ENCODE measurements at regions not wholly inside any gene's neighbourhood (a gene's known extent, or its start where the extent isn't known, plus 50 kb on each side); places are given as distances from the start of the nearest gene placed in this dataset.

GRCh38 chr5:75975496-75975895, 107.7 kb upstream of the SV2C start:
- no peak overlapping the region for H3K4me3 ChIP-seq (ENCODE audit: low read length)
- H3K27ac Mint-ChIP-seq, result no peak overlapping the region
- ATAC-seq, result no peak
- peaks cover 8 to 33% (median 27%) of the 10 kb centered on the region in 5 donors for H3K27me3 Mint-ChIP-seq
- DNase-seq, result no peak
- CTCF ChIA-PET, result no interaction called here
- H3K36me3 Mint-ChIP-seq, result no peaks in the 10 kb centered on the region
- intact Hi-C loops (cut with micrococcal nuclease), result no loop called here
- H3K27ac ChIP-seq (ENCODE audit: low read depth, low read length), result no peak overlapping the region
- POLR2A ChIA-PET, result no interaction called here
- no peaks in the 10 kb centered on the region for H3K4me1 Mint-ChIP-seq
- peaks cover 0 to 10% (median 4%) of the 10 kb centered on the region in 11 donors for H3K9me3 Mint-ChIP-seq
- no peak overlapping the region for H3K4me3 Mint-ChIP-seq
- H3K36me3 ChIP-seq (ENCODE audit: control insufficient read depth in 2 of 3, insufficient read depth in 3 of 3, low read length in 3 of 3), result no peaks in the 10 kb centered on the region
- H3K27me3 ChIP-seq (ENCODE audit: control insufficient read depth in 2 of 2, insufficient read depth in 2 of 2, low read length in 2 of 2), result no peaks in the 10 kb centered on the region
- H3K4me1 ChIP-seq (ENCODE audit: control insufficient read depth in 2 of 2, insufficient read depth in 2 of 2, low read length in 2 of 2), result no peaks in the 10 kb centered on the region
- H3K9me3 ChIP-seq (ENCODE audit: control insufficient read depth in 2 of 3, low read length in 3 of 3), result no peaks in the 10 kb centered on the region

- H3K4me1 ChIP-seq (ENCODE audit: control insufficient read depth in 2 of 2, insufficient read depth in 2 of 2, low read length in 2 of 2), result no peaks in the 10 kb centered on the region
- POLR2A ChIA-PET, result no interaction called here
- CTCF ChIA-PET, result no interaction called here
- Mint-ChIP-seq H3K4me1 (peaks cover 0 to 4% (median 0%) of the 10 kb centered on the region in 7 donors), H3K27ac (no peak overlapping the region), H3K4me3 (no peak overlapping the region), H3K9me3 (peaks cover 4 to 23% (median 12%) of the 10 kb centered on the region in 11 donors), H3K27me3 (peaks cover 8 to 47% (median 25%) of the 10 kb centered on the region in 5 donors), H3K36me3 (peaks cover 0 to 6% (median 0%) of the 10 kb centered on the region in 5 donors)
- intact Hi-C loops (cut with micrococcal nuclease), result no loop called here
- peaks cover 0 to 5% of the 10 kb centered on the region in 2 donors for H3K27me3 ChIP-seq (ENCODE audit: control insufficient read depth in 2 of 2, insufficient read depth in 2 of 2, low read length in 2 of 2)
- H3K27ac ChIP-seq (ENCODE audit: low read depth, low read length), result no peak overlapping the region
- DNase-seq (no peak), ATAC-seq (no peak)
- no peak overlapping the region for H3K4me3 ChIP-seq (ENCODE audit: low read length)
- H3K36me3 ChIP-seq (ENCODE audit: control insufficient read depth in 2 of 3, insufficient read depth in 3 of 3, low read length in 3 of 3), result no peaks in the 10 kb centered on the region
- no peaks in the 10 kb centered on the region for H3K9me3 ChIP-seq (ENCODE audit: control insufficient read depth in 2 of 3, low read length in 3 of 3)
Measured at GRCh38 chr5:75965292-75965691, 117.9 kb upstream of the SV2C start.

- Mint-ChIP-seq H3K4me3 (no peak overlapping the region), H3K36me3 (peaks cover 0 to 9% (median 0%) of the 10 kb centered on the region in 5 donors), H3K4me1 (peaks cover 0 to 4% (median 0%) of the 10 kb centered on the region in 7 donors), H3K27me3 (peaks cover 8 to 36% (median 25%) of the 10 kb centered on the region in 5 donors), H3K9me3 (peaks cover 2 to 17% (median 7%) of the 10 kb centered on the region in 11 donors), H3K27ac (no peak overlapping the region)
- ChIA-PET CTCF (no interaction called here), POLR2A (no interaction called here)
- Histone ChIP-seq H3K27me3 (ENCODE audit: control insufficient read depth in 2 of 2, insufficient read depth in 2 of 2, low read length in 2 of 2) (peaks cover 0 to 5% of the 10 kb centered on the region in 2 donors), H3K9me3 (ENCODE audit: control insufficient read depth in 2 of 3, low read length in 3 of 3) (no peaks in the 10 kb centered on the region), H3K4me3 (ENCODE audit: low read length) (no peak overlapping the region), H3K36me3 (ENCODE audit: control insufficient read depth in 2 of 3, insufficient read depth in 3 of 3, low read length in 3 of 3) (no peaks in the 10 kb centered on the region), H3K27ac (ENCODE audit: low read depth, low read length) (no peak overlapping the region), H3K4me1 (ENCODE audit: control insufficient read depth in 2 of 2, insufficient read depth in 2 of 2, low read length in 2 of 2) (no peaks in the 10 kb centered on the region)
- no peak for DNase-seq
- no peak for ATAC-seq
- intact Hi-C loops (cut with micrococcal nuclease), result no loop called here
Measured at GRCh38 chr5:75964008-75964407, 119.2 kb upstream of the SV2C start.

GRCh38 chr5:75963554-75963953, 119.6 kb upstream of the SV2C start:
- H3K36me3 ChIP-seq (ENCODE audit: control insufficient read depth in 2 of 3, insufficient read depth in 3 of 3, low read length in 3 of 3), result no peaks in the 10 kb centered on the region
- H3K27ac Mint-ChIP-seq, result no peak overlapping the region

GRCh38 chr5:75961818-75962217, 121.4 kb upstream of the SV2C start:
- H3K4me1 ChIP-seq (ENCODE audit: control insufficient read depth in 2 of 2, insufficient read depth in 2 of 2, low read length in 2 of 2), result no peaks in the 10 kb centered on the region
- Mint-ChIP-seq H3K27ac (no peak overlapping the region), H3K4me3 (no peak overlapping the region), H3K4me1 (no peaks in the 10 kb centered on the region), H3K27me3 (peaks cover 8 to 33% (median 23%) of the 10 kb centered on the region in 5 donors), H3K9me3 (peaks cover 0 to 26% (median 5%) of the 10 kb centered on the region in 11 donors), H3K36me3 (peaks cover 0 to 5% (median 0%) of the 10 kb centered on the region in 5 donors)
- H3K36me3 ChIP-seq (ENCODE audit: control insufficient read depth in 2 of 3, insufficient read depth in 3 of 3, low read length in 3 of 3), result no peaks in the 10 kb centered on the region
- ATAC-seq, result no peak
- H3K27ac ChIP-seq (ENCODE audit: low read depth, low read length), result no peak overlapping the region
- no peaks in the 10 kb centered on the region for H3K9me3 ChIP-seq (ENCODE audit: control insufficient read depth in 2 of 3, low read length in 3 of 3)
- POLR2A ChIA-PET, result no interaction called here
- intact Hi-C loops (cut with micrococcal nuclease), result no loop called here
- no peak for DNase-seq
- CTCF ChIA-PET, result no interaction called here
- H3K27me3 ChIP-seq (ENCODE audit: control insufficient read depth in 2 of 2, insufficient read depth in 2 of 2, low read length in 2 of 2), result peaks cover 0 to 5% of the 10 kb centered on the region in 2 donors
- H3K4me3 ChIP-seq (ENCODE audit: low read length), result no peak overlapping the region

More at GRCh38 chr5:75963554-75963953, 119.6 kb upstream of the SV2C start:
- no peaks in the 10 kb centered on the region for H3K9me3 ChIP-seq (ENCODE audit: control insufficient read depth in 2 of 3, low read length in 3 of 3)
- no peak for DNase-seq
- Mint-ChIP-seq H3K27me3 (peaks cover 8 to 37% (median 22%) of the 10 kb centered on the region in 5 donors), H3K36me3 (peaks cover 0 to 8% (median 0%) of the 10 kb centered on the region in 5 donors), H3K9me3 (peaks cover 1 to 19% (median 6%) of the 10 kb centered on the region in 11 donors), H3K4me1 (peaks cover 0 to 4% (median 0%) of the 10 kb centered on the region in 7 donors), H3K4me3 (no peak overlapping the region)
- H3K4me1 ChIP-seq (ENCODE audit: control insufficient read depth in 2 of 2, insufficient read depth in 2 of 2, low read length in 2 of 2), result no peaks in the 10 kb centered on the region
- H3K4me3 ChIP-seq (ENCODE audit: low read length), result no peak overlapping the region
- ChIA-PET CTCF (no interaction called here), POLR2A (no interaction called here)
- ATAC-seq, result no peak
- intact Hi-C loops (cut with micrococcal nuclease), result no loop called here
- H3K27me3 ChIP-seq (ENCODE audit: control insufficient read depth in 2 of 2, insufficient read depth in 2 of 2, low read length in 2 of 2), result peaks cover 0 to 5% of the 10 kb centered on the region in 2 donors
- H3K27ac ChIP-seq (ENCODE audit: low read depth, low read length), result no peak overlapping the region

GRCh38 chr5:75960129-75960528, 123.1 kb upstream of the SV2C start:
- ChIA-PET CTCF (no interaction called here), POLR2A (no interaction called here)
- H3K9me3 Mint-ChIP-seq, result peaks cover 0 to 26% (median 5%) of the 10 kb centered on the region in 11 donors
- H3K4me1 Mint-ChIP-seq, result no peaks in the 10 kb centered on the region
- DNase-seq (no peak), ATAC-seq (no peak)
- intact Hi-C loops (cut with micrococcal nuclease), result no loop called here
- no peaks in the 10 kb centered on the region for H3K4me1 ChIP-seq (ENCODE audit: control insufficient read depth in 2 of 2, insufficient read depth in 2 of 2, low read length in 2 of 2)
- peaks cover 0 to under 1% of the 10 kb centered on the region in 2 donors for H3K27me3 ChIP-seq (ENCODE audit: control insufficient read depth in 2 of 2, insufficient read depth in 2 of 2, low read length in 2 of 2)
- H3K36me3 Mint-ChIP-seq, result peaks cover 0 to 5% (median 0%) of the 10 kb centered on the region in 5 donors
- no peak overlapping the region for H3K4me3 ChIP-seq (ENCODE audit: low read length)
- H3K36me3 ChIP-seq (ENCODE audit: control insufficient read depth in 2 of 3, insufficient read depth in 3 of 3, low read length in 3 of 3), result no peaks in the 10 kb centered on the region
- no peak overlapping the region for H3K4me3 Mint-ChIP-seq
- no peak overlapping the region for H3K27ac ChIP-seq (ENCODE audit: low read depth, low read length)
- peaks cover 8 to 28% (median 22%) of the 10 kb centered on the region in 5 donors for H3K27me3 Mint-ChIP-seq
- H3K9me3 ChIP-seq (ENCODE audit: control insufficient read depth in 2 of 3, low read length in 3 of 3), result no peaks in the 10 kb centered on the region
- H3K27ac Mint-ChIP-seq, result no peak overlapping the region

GRCh38 chr5:75952963-75953362, 130.2 kb upstream of the SV2C start:
- Histone ChIP-seq H3K27ac (ENCODE audit: low read depth, low read length) (no peak overlapping the region), H3K27me3 (ENCODE audit: control insufficient read depth in 2 of 2, insufficient read depth in 2 of 2, low read length in 2 of 2) (peaks cover 0 to 3% of the 10 kb centered on the region in 2 donors), H3K36me3 (ENCODE audit: control insufficient read depth in 2 of 3, insufficient read depth in 3 of 3, low read length in 3 of 3) (no peaks in the 10 kb centered on the region), H3K9me3 (ENCODE audit: control insufficient read depth in 2 of 3, low read length in 3 of 3) (no peaks in the 10 kb centered on the region), H3K4me1 (ENCODE audit: control insufficient read depth in 2 of 2, insufficient read depth in 2 of 2, low read length in 2 of 2) (no peaks in the 10 kb centered on the region), H3K4me3 (ENCODE audit: low read length) (no peak overlapping the region)
- no peak for DNase-seq
- H3K27me3 Mint-ChIP-seq, result peaks cover 2 to 49% (median 40%) of the 10 kb centered on the region in 5 donors
- H3K27ac Mint-ChIP-seq, result no peak overlapping the region
- H3K36me3 Mint-ChIP-seq, result no peaks in the 10 kb centered on the region
- H3K9me3 Mint-ChIP-seq, result peaks cover 0 to 36% (median 10%) of the 10 kb centered on the region in 11 donors
- POLR2A ChIA-PET, result no interaction called here
- ATAC-seq, result no peak
- no peaks in the 10 kb centered on the region for H3K4me1 Mint-ChIP-seq
- intact Hi-C loops (cut with micrococcal nuclease), result no loop called here
- no peak overlapping the region for H3K4me3 Mint-ChIP-seq
- CTCF ChIA-PET, result no interaction called here

Measured in naive thymus-derived CD4-positive, alpha-beta T cell (primary cell).